Epithelial cell of proximal tubule (primary cell): ENCODE measurements at regions not wholly inside any gene's neighbourhood (a gene's known extent, or its start where the extent isn't known, plus 50 kb on each side); places are given as distances from the start of the nearest gene placed in this dataset.
A peak's percentile ranks its signal among the peaks of the same experiment; 100 is the strongest.

Experiments used
- DNase-seq: peaks from one replicate; pipeline ENCODE4 v3.0.0-alpha.2; 2011; ENCODE audit warnings: low read depth
- H3K4me3 ChIP-seq: 2 replicates; pipeline ENCODE4 v1.5.1; 2011; ENCODE audit warnings: low read depth, mild to moderate bottlenecking, low read length
- CTCF ChIP-seq: conservative IDR thresholded peaks from 2 replicates; pipeline ENCODE4 v1.5.1; 2012; ENCODE audit warnings: low read depth, mild to moderate bottlenecking, low read length

GRCh38 chr11:27761356-27761755 is 61.1 kb upstream of the BDNF start:
- TF ChIP-seq CTCF: no peak
- DNase-seq: no peak
- no peak overlapping the region for H3K4me3 ChIP-seq

GRCh38 chr11:27757953-27758352 is 57.7 kb upstream of the BDNF start:
- no peak for TF ChIP-seq CTCF
- no peak overlapping the region for H3K4me3 ChIP-seq
- no peak for DNase-seq

GRCh38 chr11:27754035-27755017 is 54.1 kb upstream of the BDNF start:
- DNase-seq: peak; percentile 56
- H3K4me3 ChIP-seq: no peak overlapping the region
- TF ChIP-seq CTCF: no peak
